ENCODE measurements at regions not wholly inside any gene's neighbourhood (a gene's known extent, or its start where the extent isn't known, plus 50 kb on each side); places are given as distances from the start of the nearest gene placed in this dataset.
A peak's percentile ranks its signal among the peaks of the same experiment; 100 is the strongest.
"Not testable (repeated sequence)": the region's sequence is repeated elsewhere in the genome, so short reads cannot be mapped to it uniquely, and the experiment has no call there.

GRCh38 chr9:42656789-42657188, 473.3 kb downstream of the SPATA31A6 start:
- not testable (repeated sequence) for H3K9me3 ChIP-seq (ENCODE audit: control insufficient read depth in 2 of 2, insufficient read depth in 1 of 2, low read depth in 1 of 2, low read length in 1 of 2); H3K27me3 ChIP-seq (ENCODE audit: control insufficient read depth in 1 of 2, insufficient read depth in 2 of 2, low read length in 2 of 2); H3K4me3 ChIP-seq (ENCODE audit: low read depth in 1 of 2, low read length in 2 of 2); H3K4me1 ChIP-seq (ENCODE audit: control insufficient read depth in 2 of 2, insufficient read depth in 2 of 2, low read length in 1 of 2); H3K27ac ChIP-seq (ENCODE audit: low read depth in 2 of 2, low read length in 1 of 2); H3K36me3 ChIP-seq (ENCODE audit: control insufficient read depth in 2 of 2, insufficient read depth in 2 of 2, low read length in 1 of 2)
- 38 to 63% methylated on average over 3 to 4 of the region's 6 CpGs for WGBS, 2 donors

- WGBS, 2 donors = no CpG with 5 or more reads among the region's 10 CpGs
- not testable (repeated sequence) for H3K27me3 ChIP-seq (ENCODE audit: control insufficient read depth in 1 of 2, insufficient read depth in 2 of 2, low read length in 2 of 2)
Observed at GRCh38 chr9:42657496-42657895, 474.0 kb downstream of the SPATA31A6 start.

GRCh38 chr9:42697146-42697545, 513.7 kb downstream of the SPATA31A6 start:
- not testable (repeated sequence) for H3K4me1 ChIP-seq (ENCODE audit: control insufficient read depth in 2 of 2, insufficient read depth in 2 of 2, low read length in 1 of 2); H3K27ac ChIP-seq (ENCODE audit: low read depth in 2 of 2, low read length in 1 of 2); H3K4me3 ChIP-seq (ENCODE audit: low read depth in 1 of 2, low read length in 2 of 2); H3K27me3 ChIP-seq (ENCODE audit: control insufficient read depth in 1 of 2, insufficient read depth in 2 of 2, low read length in 2 of 2); H3K9me3 ChIP-seq (ENCODE audit: control insufficient read depth in 2 of 2, insufficient read depth in 1 of 2, low read depth in 1 of 2, low read length in 1 of 2); H3K36me3 ChIP-seq (ENCODE audit: control insufficient read depth in 2 of 2, insufficient read depth in 2 of 2, low read length in 1 of 2)
- no CpG with 5 or more reads among the region's 2 CpGs for WGBS, 2 donors

More at GRCh38 chr9:42657496-42657895, 474.0 kb downstream of the SPATA31A6 start:
- H3K4me3 ChIP-seq (ENCODE audit: low read depth in 1 of 2, low read length in 2 of 2); H3K36me3 ChIP-seq (ENCODE audit: control insufficient read depth in 2 of 2, insufficient read depth in 2 of 2, low read length in 1 of 2); H3K9me3 ChIP-seq (ENCODE audit: control insufficient read depth in 2 of 2, insufficient read depth in 1 of 2, low read depth in 1 of 2, low read length in 1 of 2); H3K4me1 ChIP-seq (ENCODE audit: control insufficient read depth in 2 of 2, insufficient read depth in 2 of 2, low read length in 1 of 2); H3K27ac ChIP-seq (ENCODE audit: low read depth in 2 of 2, low read length in 1 of 2): not testable (repeated sequence)

GRCh38 chr9:42702890-42703289, 519.4 kb downstream of the SPATA31A6 start:
- not testable (repeated sequence) for H3K4me1 ChIP-seq (ENCODE audit: control insufficient read depth in 2 of 2, insufficient read depth in 2 of 2, low read length in 1 of 2); H3K27ac ChIP-seq (ENCODE audit: low read depth in 2 of 2, low read length in 1 of 2); H3K4me3 ChIP-seq (ENCODE audit: low read depth in 1 of 2, low read length in 2 of 2); H3K36me3 ChIP-seq (ENCODE audit: control insufficient read depth in 2 of 2, insufficient read depth in 2 of 2, low read length in 1 of 2); H3K27me3 ChIP-seq (ENCODE audit: control insufficient read depth in 1 of 2, insufficient read depth in 2 of 2, low read length in 2 of 2); H3K9me3 ChIP-seq (ENCODE audit: control insufficient read depth in 2 of 2, insufficient read depth in 1 of 2, low read depth in 1 of 2, low read length in 1 of 2)
- WGBS, 2 donors = 57% methylated on average over 1 of the region's 2 CpGs; no CpG with 5 or more reads in 1 of the 2 donors

GRCh38 chr9:42724841-42725835, 541.7 kb downstream of the SPATA31A6 start:
- not testable (repeated sequence) for H3K27ac ChIP-seq (ENCODE audit: low read depth in 2 of 2, low read length in 1 of 2); H3K36me3 ChIP-seq (ENCODE audit: control insufficient read depth in 2 of 2, insufficient read depth in 2 of 2, low read length in 1 of 2); H3K4me3 ChIP-seq (ENCODE audit: low read depth in 1 of 2, low read length in 2 of 2); H3K4me1 ChIP-seq (ENCODE audit: control insufficient read depth in 2 of 2, insufficient read depth in 2 of 2, low read length in 1 of 2); H3K9me3 ChIP-seq (ENCODE audit: control insufficient read depth in 2 of 2, insufficient read depth in 1 of 2, low read depth in 1 of 2, low read length in 1 of 2); H3K27me3 ChIP-seq (ENCODE audit: control insufficient read depth in 1 of 2, insufficient read depth in 2 of 2, low read length in 2 of 2)
- WGBS, 2 donors = 0 to 27% methylated on average over 3 of the region's 49 CpGs

GRCh38 chr9:42743030-42743814, 559.8 kb downstream of the SPATA31A6 start:
- H3K36me3 ChIP-seq (ENCODE audit: control insufficient read depth in 2 of 2, insufficient read depth in 2 of 2, low read length in 1 of 2); H3K4me1 ChIP-seq (ENCODE audit: control insufficient read depth in 2 of 2, insufficient read depth in 2 of 2, low read length in 1 of 2); H3K9me3 ChIP-seq (ENCODE audit: control insufficient read depth in 2 of 2, insufficient read depth in 1 of 2, low read depth in 1 of 2, low read length in 1 of 2); H3K27me3 ChIP-seq (ENCODE audit: control insufficient read depth in 1 of 2, insufficient read depth in 2 of 2, low read length in 2 of 2); H3K27ac ChIP-seq (ENCODE audit: low read depth in 2 of 2, low read length in 1 of 2): not testable (repeated sequence)
- WGBS, 2 donors = 42 to 44% methylated on average over 38 to 40 of the region's 40 CpGs
- H3K4me3 ChIP-seq (ENCODE audit: low read depth in 1 of 2, low read length in 2 of 2) = peak overlapping the region in 1 of 2 donors; percentile 34

- H3K27me3 ChIP-seq (ENCODE audit: control insufficient read depth in 1 of 2, insufficient read depth in 2 of 2, low read length in 2 of 2); H3K4me3 ChIP-seq (ENCODE audit: low read depth in 1 of 2, low read length in 2 of 2); H3K36me3 ChIP-seq (ENCODE audit: control insufficient read depth in 2 of 2, insufficient read depth in 2 of 2, low read length in 1 of 2); H3K27ac ChIP-seq (ENCODE audit: low read depth in 2 of 2, low read length in 1 of 2); H3K4me1 ChIP-seq (ENCODE audit: control insufficient read depth in 2 of 2, insufficient read depth in 2 of 2, low read length in 1 of 2); H3K9me3 ChIP-seq (ENCODE audit: control insufficient read depth in 2 of 2, insufficient read depth in 1 of 2, low read depth in 1 of 2, low read length in 1 of 2): not testable (repeated sequence)
- WGBS, 2 donors = 78 to 80% methylated on average over 2 of the region's 2 CpGs
Observed at GRCh38 chr9:42757251-42757650, 573.8 kb downstream of the SPATA31A6 start.

- 20 to 38% methylated on average over 5 of the region's 5 CpGs for WGBS, 2 donors
Observed at GRCh38 chr9:42759320-42759719, 575.9 kb downstream of the SPATA31A6 start.

GRCh38 chr9:42782201-42782600, 598.7 kb downstream of the SPATA31A6 start:
- WGBS, 2 donors = 67 to 80% methylated on average over 3 to 4 of the region's 4 CpGs

More at GRCh38 chr9:42759320-42759719, 575.9 kb downstream of the SPATA31A6 start:
- not testable (repeated sequence) for H3K36me3 ChIP-seq (ENCODE audit: control insufficient read depth in 2 of 2, insufficient read depth in 2 of 2, low read length in 1 of 2); H3K4me3 ChIP-seq (ENCODE audit: low read depth in 1 of 2, low read length in 2 of 2); H3K27ac ChIP-seq (ENCODE audit: low read depth in 2 of 2, low read length in 1 of 2); H3K4me1 ChIP-seq (ENCODE audit: control insufficient read depth in 2 of 2, insufficient read depth in 2 of 2, low read length in 1 of 2); H3K9me3 ChIP-seq (ENCODE audit: control insufficient read depth in 2 of 2, insufficient read depth in 1 of 2, low read depth in 1 of 2, low read length in 1 of 2); H3K27me3 ChIP-seq (ENCODE audit: control insufficient read depth in 1 of 2, insufficient read depth in 2 of 2, low read length in 2 of 2)

More at GRCh38 chr9:42782201-42782600, 598.7 kb downstream of the SPATA31A6 start:
- not testable (repeated sequence) for H3K4me1 ChIP-seq (ENCODE audit: control insufficient read depth in 2 of 2, insufficient read depth in 2 of 2, low read length in 1 of 2); H3K27me3 ChIP-seq (ENCODE audit: control insufficient read depth in 1 of 2, insufficient read depth in 2 of 2, low read length in 2 of 2); H3K36me3 ChIP-seq (ENCODE audit: control insufficient read depth in 2 of 2, insufficient read depth in 2 of 2, low read length in 1 of 2); H3K27ac ChIP-seq (ENCODE audit: low read depth in 2 of 2, low read length in 1 of 2); H3K9me3 ChIP-seq (ENCODE audit: control insufficient read depth in 2 of 2, insufficient read depth in 1 of 2, low read depth in 1 of 2, low read length in 1 of 2); H3K4me3 ChIP-seq (ENCODE audit: low read depth in 1 of 2, low read length in 2 of 2)
